Occipital lobe (tissue), 1 donor: ENCODE measurements at regions not wholly inside any gene's neighbourhood (a gene's known extent, or its start where the extent isn't known, plus 50 kb on each side); places are given as distances from the start of the nearest gene placed in this dataset.

Experiments used
- DNase-seq: peaks from one replicate; lab custom pipeline; 2025; lab: John Stamatoyannopoulos, UW

- DNase-seq = no peak
These were observed 52.2 kb upstream of the B3GAT1 start for GRCh38 chr11:134464196-134464595.

DNA sequence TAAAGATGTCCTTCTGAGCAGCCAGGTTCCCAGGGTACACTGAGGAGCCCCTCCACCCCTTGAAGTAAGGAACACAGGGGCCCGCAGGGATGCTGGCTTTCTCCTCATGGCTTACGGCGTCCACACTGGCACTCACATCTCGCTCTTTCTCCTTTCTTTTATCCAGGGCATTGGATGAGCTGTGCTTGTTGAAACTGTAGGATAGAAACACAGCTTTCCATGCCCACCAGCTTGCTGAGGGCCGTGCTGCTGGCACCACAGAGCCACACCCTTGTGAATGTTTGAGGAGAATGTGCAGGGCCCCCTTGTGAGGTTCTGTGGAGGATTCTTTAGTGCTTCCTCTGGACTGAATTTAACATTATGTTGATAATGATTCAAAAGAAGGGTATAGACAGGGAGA, 51.7 kb upstream of the B3GAT1 start:
- DNase-seq = no peak
